Fibroblast of lung (primary cell): ENCODE measurements at regions not wholly inside any gene's neighbourhood (a gene's known extent, or its start where the extent isn't known, plus 50 kb on each side); places are given as distances from the start of the nearest gene placed in this dataset.

Experiments used
- EZH2 ChIP-seq: IDR thresholded peaks from 2 replicates; pipeline ENCODE4 v1.5.1; 2012; ENCODE audit warnings: low read length, control low read depth, mild to moderate bottlenecking; ENCODE audit errors: missing control alignments
- TF ChIP-seq, protein P1 (sequence below), 2 donors: IDR thresholded peaks in 1 of 2; conservative IDR thresholded peaks in 1 of 2; 1 replicate in 1 of 2; 2 replicates in 1 of 2; pipeline ENCODE4 v1.5.1; 2011 to 2012; ENCODE audit warnings: low read length in 2 of 2, control low read depth in 1 of 2, inconsistent platforms in 1 of 2, low read depth in 1 of 2, mild to moderate bottlenecking in 1 of 2

DNA sequence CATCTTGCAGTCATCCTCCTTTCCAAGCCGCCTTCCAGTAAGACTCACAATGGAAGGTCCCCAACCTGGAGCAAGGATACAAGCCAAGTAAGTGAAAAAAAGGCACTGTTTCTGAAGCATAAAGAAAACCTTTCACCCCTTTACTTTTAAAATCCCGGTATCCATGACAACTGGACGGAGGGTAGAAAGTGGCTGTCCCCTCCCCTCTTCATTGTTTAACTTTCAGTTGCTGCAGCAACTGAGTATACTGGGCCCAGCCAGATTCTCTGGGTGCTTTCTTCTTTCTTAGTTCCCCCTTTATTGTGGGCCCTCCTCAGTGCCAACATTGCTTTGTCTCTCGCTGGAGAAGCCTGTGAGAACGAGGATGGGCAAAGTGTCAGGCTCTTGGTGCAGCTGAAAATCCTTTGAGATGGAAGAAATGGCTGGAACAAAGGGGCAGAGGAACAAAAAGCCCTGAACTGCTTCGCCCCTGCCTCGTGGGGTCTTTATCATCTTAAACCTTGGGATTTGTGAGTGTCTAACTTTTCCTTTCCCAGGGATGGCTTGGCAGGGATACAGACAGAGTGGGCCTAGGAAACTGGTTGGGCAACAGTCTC lies 224.0 kb upstream of the RGMA start:
- TF ChIP-seq EZH2, result no peak
- TF ChIP-seq, protein P1, sequence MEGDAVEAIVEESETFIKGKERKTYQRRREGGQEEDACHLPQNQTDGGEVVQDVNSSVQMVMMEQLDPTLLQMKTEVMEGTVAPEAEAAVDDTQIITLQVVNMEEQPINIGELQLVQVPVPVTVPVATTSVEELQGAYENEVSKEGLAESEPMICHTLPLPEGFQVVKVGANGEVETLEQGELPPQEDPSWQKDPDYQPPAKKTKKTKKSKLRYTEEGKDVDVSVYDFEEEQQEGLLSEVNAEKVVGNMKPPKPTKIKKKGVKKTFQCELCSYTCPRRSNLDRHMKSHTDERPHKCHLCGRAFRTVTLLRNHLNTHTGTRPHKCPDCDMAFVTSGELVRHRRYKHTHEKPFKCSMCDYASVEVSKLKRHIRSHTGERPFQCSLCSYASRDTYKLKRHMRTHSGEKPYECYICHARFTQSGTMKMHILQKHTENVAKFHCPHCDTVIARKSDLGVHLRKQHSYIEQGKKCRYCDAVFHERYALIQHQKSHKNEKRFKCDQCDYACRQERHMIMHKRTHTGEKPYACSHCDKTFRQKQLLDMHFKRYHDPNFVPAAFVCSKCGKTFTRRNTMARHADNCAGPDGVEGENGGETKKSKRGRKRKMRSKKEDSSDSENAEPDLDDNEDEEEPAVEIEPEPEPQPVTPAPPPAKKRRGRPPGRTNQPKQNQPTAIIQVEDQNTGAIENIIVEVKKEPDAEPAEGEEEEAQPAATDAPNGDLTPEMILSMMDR (conservative IDR thresholded peaks at IDR 0.05 in 1 of 2, IDR thresholded peaks at IDR 0.05 in 1 of 2; ENCODE audit: low read depth in 1 of 2, low read length in 2 of 2), result no peak
